ENCODE measurements at regions not wholly inside any gene's neighbourhood (a gene's known extent, or its start where the extent isn't known, plus 50 kb on each side); places are given as distances from the start of the nearest gene placed in this dataset.

- Histone ChIP-seq H2AK5ac (ENCODE audit: low read depth, low read length) (no peak overlapping the region), H3K9ac (replicated peaks in 1 of 4; ENCODE audit: extremely low read depth in 1 of 4, low read depth in 3 of 4, low read length in 3 of 4) (no peak overlapping the region), H3K79me2 (ENCODE audit: control insufficient read depth in 1 of 2, insufficient read depth in 2 of 2, low read length in 2 of 2) (no peaks in the 10 kb centered on the region), H2BK20ac (ENCODE audit: low read length) (no peak overlapping the region), H2BK5ac (ENCODE audit: low read depth, low read length) (no peak overlapping the region), H4K20me1 (replicated peaks in 1 of 2; ENCODE audit: control insufficient read depth in 1 of 2, insufficient read depth in 2 of 2, low read length in 2 of 2) (no peaks in the 10 kb centered on the region), H3K79me1 (ENCODE audit: low read depth, low read length) (no peaks in the 10 kb centered on the region), H3K14ac (ENCODE audit: insufficient read length) (no peak overlapping the region), H3K4me1 (replicated peaks in 1 of 4; ENCODE audit: control insufficient read depth in 3 of 4, insufficient read depth in 4 of 4, low read length in 3 of 4) (peaks cover 0 to 11% (median 4%) of the 10 kb centered on the region in 4 experiments; a peak in 2 of 7 replicates), H4K5ac (ENCODE audit: insufficient read length, low read depth, low read length) (no peak overlapping the region), H3K4ac (replicated peaks; ENCODE audit: insufficient read length, low read depth, low read length) (no peak overlapping the region), H3K36me3 (ENCODE audit: control insufficient read depth in 2 of 4, insufficient read depth in 4 of 4, low read length in 3 of 4) (no peaks in the 10 kb centered on the region), H3K27me3 (replicated peaks in 1 of 4; ENCODE audit: control insufficient read depth in 3 of 4, extremely low read depth in 1 of 4, insufficient read depth in 3 of 4, low read length in 3 of 4) (no peaks in the 10 kb centered on the region), H3K27ac (ENCODE audit: low read depth, low read length) (no peak overlapping the region), H4K8ac (ENCODE audit: extremely low read depth, insufficient read depth, low read length) (no peak overlapping the region), H3K18ac (ENCODE audit: extremely low read depth, low read length) (no peak overlapping the region), H3K9me3 (ENCODE audit: insufficient read depth in 2 of 2, low read depth in 1 of 2, low read length in 1 of 2) (no peaks in the 10 kb centered on the region), H2BK15ac (ENCODE audit: low read length) (no peak overlapping the region), H3K23me2 (ENCODE audit: low read depth, low read length) (no peaks in the 10 kb centered on the region), H3K4me2 (ENCODE audit: insufficient read depth in 1 of 2, low read depth in 2 of 2, low read length in 2 of 2) (no peak overlapping the region), H4K91ac (replicated peaks; ENCODE audit: insufficient read length, low read length) (no peak overlapping the region), H3K23ac (ENCODE audit: insufficient read length) (no peak overlapping the region), H2BK12ac (ENCODE audit: low read depth, low read length) (no peak overlapping the region), H2BK120ac (replicated peaks; ENCODE audit: low read depth, low read length) (no peak overlapping the region), H3K4me3 (ENCODE audit: extremely low read depth in 1 of 4, insufficient read depth in 2 of 4, low read depth in 3 of 4, low read length in 4 of 4) (no peak overlapping the region), H2AFZ (ENCODE audit: low read length) (no peak overlapping the region), H3K56ac (replicated peaks; ENCODE audit: insufficient read length, low read depth, low read length) (no peak overlapping the region)
- TF ChIP-seq GTF2F1 (IDR thresholded peaks at IDR 0.05; ENCODE audit: borderline replicate concordance, low read depth, low read length) = no peak
- no peak for TF ChIP-seq TAF1 (IDR thresholded peaks at IDR 0.05; ENCODE audit: low read depth, low read length)
- no peak for TF ChIP-seq CEBPB (IDR thresholded peaks at IDR 0.05; ENCODE audit: low read depth, low read length)
- TF ChIP-seq E2F6 (IDR thresholded peaks at IDR 0.05) = no peak
- no peak for TF ChIP-seq JUN (IDR thresholded peaks at IDR 0.05; ENCODE audit: low read depth, low read length)
- TF ChIP-seq SIRT6 (IDR thresholded peaks at IDR 0.05; ENCODE audit: low read length) = no peak
- no peak for TF ChIP-seq SUZ12 (IDR thresholded peaks at IDR 0.05; ENCODE audit: low read length)
- ChIA-PET CTCF (ENCODE audit: partially characterized antibody) (interaction anchor here (0.6 to 5.0 kb wide), 2 partner anchors 9 to 41 kb away, joined by 3 to 23 read pairs; no protein-coding TSS in a partner anchor), POLR2A (ENCODE audit: partially characterized antibody) (no interaction called here)
- FAIRE-seq (no peak), DNase-seq (ENCODE audit: low read depth in 1 of 2, low spot score in 2 of 2) (no peak)
- WGBS, 2 experiments (ENCODE audit: extremely low coverage in 1 of 2, insufficient coverage in 1 of 2, insufficient read length in 1 of 2, insufficient replicate concordance in 2 of 2, low coverage in 1 of 2, low lambda C conversion rate in 2 of 2, missing lambda C conversion rate in 1 of 2) = 82% methylated on average over 4 of the region's 4 CpGs; no CpG with 5 or more reads in 1 of the 2 experiments
Observed at GRCh38 chr1:232499188-232499587, 130.7 kb downstream of the SIPA1L2 start.

All from H1 (cell line).